HEK293 (cell line): ENCODE measurements at regions not wholly inside any gene's neighbourhood (a gene's known extent, or its start where the extent isn't known, plus 50 kb on each side); places are given as distances from the start of the nearest gene placed in this dataset.

ENCODE experiments used
- CTCF ChIA-PET: fragments of 350-600 bp; formaldehyde crosslinking; extraction: SDS; loops from one replicate; lab custom pipeline; 2021; ENCODE audit warnings: antibody characterized with exemption; lab: Yijun Ruan, JAX
- POLR2A ChIA-PET: fragments of 300-600 bp; formaldehyde crosslinking; extraction: SDS; loops from one replicate; lab custom pipeline; 2020; ENCODE audit warnings: antibody characterized with exemption, inconsistent platforms; lab: Yijun Ruan, JAX
- H3K27ac ChIP-seq: fragments of 200-500 bp; sonication (Bioruptor generic); 2 replicates; pipeline ENCODE4 v1.5.1; 2014; ENCODE audit warnings: low read depth, low read length, control low read depth, inconsistent platforms; ENCODE audit errors: extremely low read depth
- H3K36me3 ChIP-seq, 2 experiments: fragments of 200-500 bp in 1 of 2; sonication (Bioruptor generic) in 1 of 2; 1 replicate in 1 of 2; 2 replicates in 1 of 2; pipeline ENCODE4 v1.5.1; 2014 to 2017; ENCODE audit warnings: inconsistent platforms in 2 of 2, low read length in 2 of 2; ENCODE audit not compliant: control insufficient read depth in 2 of 2, insufficient read depth in 1 of 2
- H3K4me1 ChIP-seq: fragments of 200-500 bp; sonication (Bioruptor generic); 2 replicates; pipeline ENCODE4 v1.5.1; 2014; ENCODE audit warnings: mild to moderate bottlenecking, low read length, inconsistent platforms; ENCODE audit not compliant: control insufficient read depth, insufficient read depth
- H3K4me3 ChIP-seq: 2 replicates; pipeline ENCODE4 v1.5.1; 2011; ENCODE audit warnings: low read depth, mild to moderate bottlenecking, control low read depth, low read length, moderate library complexity
- H3K9me3 ChIP-seq: fragments of 200-500 bp; sonication (Bioruptor generic); 2 replicates; pipeline ENCODE4 v1.5.1; 2014; ENCODE audit warnings: low read depth, low read length, inconsistent platforms; ENCODE audit not compliant: control insufficient read depth, insufficient read depth
- FEZF1 ChIP-seq: fragments of 450-650 bp; formaldehyde crosslinking; IDR thresholded peaks from 2 replicates; pipeline ENCODE4 v1.5.1; 2016; ENCODE audit warnings: missing biosample characterization, missing genetic modification characterization
- KLF16 ChIP-seq: fragments of 450-650 bp; formaldehyde crosslinking; IDR thresholded peaks from 2 replicates; pipeline ENCODE4 v1.5.1; 2017; ENCODE audit warnings: missing biosample characterization, missing genetic modification characterization
- PRDM4 ChIP-seq: fragments of 450-650 bp; formaldehyde crosslinking; IDR thresholded peaks from 2 replicates; pipeline ENCODE4 v1.5.1; 2017; ENCODE audit warnings: missing biosample characterization, missing genetic modification characterization
- ZBTB10 ChIP-seq: fragments of 450-650 bp; formaldehyde crosslinking; IDR thresholded peaks from 2 replicates; pipeline ENCODE4 v1.5.1; 2016; ENCODE audit warnings: missing biosample characterization, missing genetic modification characterization
- ZBTB11 ChIP-seq: fragments of 450-650 bp; formaldehyde crosslinking; conservative IDR thresholded peaks from 2 replicates; pipeline ENCODE4 v1.5.1; 2016; ENCODE audit warnings: low read depth, missing biosample characterization, missing genetic modification characterization
- ZEB2 ChIP-seq: fragments of 450-650 bp; formaldehyde crosslinking; IDR thresholded peaks from 2 replicates; pipeline ENCODE4 v1.5.1; 2016; ENCODE audit warnings: missing biosample characterization, missing genetic modification characterization
- ZFP3 ChIP-seq: fragments of 450-650 bp; formaldehyde crosslinking; IDR thresholded peaks from 2 replicates; pipeline ENCODE4 v1.5.1; 2016; ENCODE audit warnings: low read depth, missing biosample characterization, missing genetic modification characterization
- ZIC2 ChIP-seq: fragments of 450-650 bp; formaldehyde crosslinking; IDR thresholded peaks from 2 replicates; pipeline ENCODE4 v1.5.1; 2016; ENCODE audit warnings: missing biosample characterization, missing genetic modification characterization
- ZNF211 ChIP-seq: fragments of 450-650 bp; formaldehyde crosslinking; IDR thresholded peaks from 2 replicates; pipeline ENCODE4 v1.5.1; 2016; ENCODE audit warnings: low read depth, missing biosample characterization, missing genetic modification characterization
- ZNF335 ChIP-seq: fragments of 450-650 bp; formaldehyde crosslinking; conservative IDR thresholded peaks from 2 replicates; pipeline ENCODE4 v1.5.1; 2016; ENCODE audit warnings: missing biosample characterization, missing genetic modification characterization
- ZNF350 ChIP-seq: fragments of 450-650 bp; formaldehyde crosslinking; IDR thresholded peaks from 2 replicates; pipeline ENCODE4 v1.5.0; 2017; ENCODE audit warnings: missing biosample characterization, mild to moderate bottlenecking, missing genetic modification characterization
- ZNF501 ChIP-seq: fragments of 450-650 bp; formaldehyde crosslinking; IDR thresholded peaks from 2 replicates; pipeline ENCODE4 v1.5.1; 2016; ENCODE audit warnings: missing biosample characterization, missing genetic modification characterization
- ZNF521 ChIP-seq: fragments of 450-650 bp; formaldehyde crosslinking; IDR thresholded peaks from 2 replicates; pipeline ENCODE4 v1.5.1; 2017; ENCODE audit warnings: missing biosample characterization, mild to moderate bottlenecking, missing genetic modification characterization
- ZNF561 ChIP-seq: fragments of 450-650 bp; IDR thresholded peaks from 2 replicates; pipeline ENCODE4 v1.5.1; 2018; ENCODE audit warnings: missing biosample characterization, missing genetic modification characterization, borderline replicate concordance
- ZNF645 ChIP-seq: fragments of 450-650 bp; formaldehyde crosslinking; IDR thresholded peaks from 2 replicates; pipeline ENCODE4; 2016; ENCODE audit warnings: missing biosample characterization, missing genetic modification characterization
- ZNF664 ChIP-seq: fragments of 450-650 bp; formaldehyde crosslinking; IDR thresholded peaks from 2 replicates; pipeline ENCODE4 v1.5.1; 2016; ENCODE audit warnings: missing biosample characterization, missing genetic modification characterization
- ZNF692 ChIP-seq: fragments of 450-650 bp; formaldehyde crosslinking; IDR thresholded peaks from 2 replicates; pipeline ENCODE4 v1.5.1; 2016; ENCODE audit warnings: missing biosample characterization, missing genetic modification characterization
- ZNF776 ChIP-seq: fragments of 450-650 bp; formaldehyde crosslinking; IDR thresholded peaks from 2 replicates; pipeline ENCODE4 v1.5.0; 2017; ENCODE audit warnings: missing biosample characterization, missing genetic modification characterization, borderline replicate concordance

GRCh38 chr1:194293851-194294405 is 1107.5 kb upstream of the B3GALT2 start:
- no peak overlapping the region for H3K27ac ChIP-seq
- POLR2A ChIA-PET: no interaction called here
- TF ChIP-seq ZNF561 (tag by site-specific recombination) (no peak), ZIC2 (tag by site-specific recombination) (no peak), KLF16 (tag by site-specific recombination) (no peak), ZFP3 (tag by site-specific recombination) (no peak), ZBTB11 (tag by site-specific recombination) (no peak), ZNF521 (tag by site-specific recombination) (no peak), ZNF211 (no peak), ZNF335 (tag by site-specific recombination) (no peak), FEZF1 (no peak), ZNF776 (tag by site-specific recombination) (no peak), PRDM4 (tag by site-specific recombination) (no peak), ZEB2 (tag by site-specific recombination) (no peak), ZNF501 (tag by site-specific recombination) (no peak), ZNF664 (no peak)
- TF ChIP-seq, all 188 proteins: peak for 0
- Histone ChIP-seq H3K4me1 (no peaks in the 10 kb centered on the region), H3K4me3 (no peak overlapping the region), H3K36me3 (no peaks in the 10 kb centered on the region), H3K9me3 (no peaks in the 10 kb centered on the region)
- CTCF ChIA-PET: no interaction called here

- Histone ChIP-seq H3K4me1 (no peaks in the 10 kb centered on the region), H3K27ac (no peak overlapping the region), H3K9me3 (no peaks in the 10 kb centered on the region), H3K4me3 (no peak overlapping the region), H3K36me3 (no peaks in the 10 kb centered on the region)
- TF ChIP-seq ZNF645 (tag by site-specific recombination) (no peak), ZBTB10 (tag by site-specific recombination) (no peak), ZNF350 (tag by site-specific recombination) (no peak), ZNF692 (tag by site-specific recombination) (no peak)
- ChIA-PET POLR2A (no interaction called here), CTCF (no interaction called here)
Measured at GRCh38 chr1:194292966-194293365, 1106.6 kb upstream of the B3GALT2 start.
